HepG2 (cell line): ENCODE measurements at regions not wholly inside any gene's neighbourhood (a gene's known extent, or its start where the extent isn't known, plus 50 kb on each side); places are given as distances from the start of the nearest gene placed in this dataset.

Experiments used
- ATAC-seq: fragments of 200-7000 bp; cut with Tn5 transposase; 3 replicates; pipeline ENCODE4 v1.9.1; 2020; ENCODE audit warnings: mild to moderate bottlenecking, moderate library complexity
- BruUV-seq: library from RNA; stranded (reverse); fragments of 400-500 nt; replicated peaks from 2 replicates; lab custom pipeline; 2021; lab: Mats Ljungman, UMichigan
- CTCF ChIA-PET: fragments of 300-600 bp; formaldehyde crosslinking; extraction: SDS; loops from one replicate; lab custom pipeline; 2021; ENCODE audit warnings: low total read pairs, inconsistent platforms, low intra/inter-chr PET ratio; lab: Yijun Ruan, JAX
- POLR2A ChIA-PET: fragments of 350-600 bp; sonication (Branson Sonifier 250); formaldehyde crosslinking; loops from one replicate; lab custom pipeline; 2020; ENCODE audit warnings: antibody characterized with exemption, inconsistent platforms; lab: Yijun Ruan, JAX
- DNase-seq: peaks from one replicate; pipeline ENCODE4 v3.0.0-alpha.2; 2015; ENCODE audit warnings: low spot score
- FAIRE-seq: peaks from 3 replicates; lab custom pipeline; 2011; peaks lifted over from hg19 to GRCh38; lab: Jason Lieb, UNC
- H2AFZ ChIP-seq: one replicate; pipeline ENCODE4 v1.6.1; 2011; ENCODE audit warnings: low read length, inconsistent platforms
- H3K27ac ChIP-seq: fragments of 300-600 bp; 3 replicates; pipeline ENCODE4 v1.8.0; 2011; ENCODE audit warnings: mixed run types, mild to moderate bottlenecking, mixed read lengths, low read length, inconsistent platforms; ENCODE audit not compliant: insufficient read depth; ENCODE audit errors: extremely low read length
- H3K27me3 ChIP-seq, 2 experiments: fragments of 200-600 bp in 1 of 2; 2 replicates in 1 of 2; 3 replicates in 1 of 2; pipeline versions ENCODE4 v1.6.0 to v1.8.0; 2011; ENCODE audit warnings: low read length in 2 of 2, mild to moderate bottlenecking in 2 of 2, moderate library complexity in 2 of 2, inconsistent platforms in 1 of 2; ENCODE audit not compliant: insufficient read depth in 2 of 2, control insufficient read depth in 1 of 2
- H3K36me3 ChIP-seq, 2 experiments: fragments of 200-600 bp in 1 of 2; replicated peaks in 1 of 2; 2 replicates in 1 of 2; 3 replicates in 1 of 2; pipeline versions ENCODE4 v1.5.1 to v1.8.0; 2011; ENCODE audit warnings: low read length in 2 of 2, inconsistent platforms in 1 of 2; ENCODE audit not compliant: insufficient read depth in 2 of 2, control insufficient read depth in 1 of 2
- H3K4me1 ChIP-seq: 2 replicates; pipeline ENCODE4 v1.5.1; 2012; ENCODE audit warnings: low read length, inconsistent platforms; ENCODE audit not compliant: insufficient read depth
- H3K4me2 ChIP-seq: 2 replicates; pipeline ENCODE4 v1.6.0; 2011; ENCODE audit warnings: low read depth, low read length, inconsistent platforms
- H3K4me3 ChIP-seq, 3 experiments: fragments of 200-600 bp in 1 of 3; sonication (generic), shearing (Covaris generic) in 1 of 3; replicated peaks in 1 of 3; 2 replicates each; pipeline ENCODE4 v1.5.1; 2011 to 2016; ENCODE audit warnings: low read length in 3 of 3, inconsistent platforms in 2 of 3, low read depth in 2 of 3, mild to moderate bottlenecking in 2 of 3, control low read depth in 1 of 3, mixed read lengths in 1 of 3; ENCODE audit not compliant: insufficient read depth in 1 of 3
- H3K79me2 ChIP-seq: one replicate; pipeline ENCODE4 v1.6.1; 2011; ENCODE audit warnings: low read length, inconsistent platforms; ENCODE audit not compliant: insufficient read depth
- H3K9ac ChIP-seq: 2 replicates; pipeline ENCODE4 v1.6.0; 2011; ENCODE audit warnings: mild to moderate bottlenecking, low read depth, low read length, inconsistent platforms; ENCODE audit not compliant: insufficient read depth
- H3K9me3 ChIP-seq: 2 replicates; pipeline ENCODE4 v1.5.1; 2012; ENCODE audit warnings: mild to moderate bottlenecking, low read length
- H4K20me1 ChIP-seq: 2 replicates; pipeline ENCODE4 v1.6.0; 2011; ENCODE audit warnings: inconsistent platforms, mild to moderate bottlenecking, low read length, moderate library complexity; ENCODE audit not compliant: insufficient read depth
- BRD4 ChIP-seq: sonication (generic); formaldehyde crosslinking; IDR thresholded peaks from 2 replicates; pipeline ENCODE4 v1.4.0; 2020; ENCODE audit warnings: missing genetic modification reagents
- HES4 ChIP-seq: sonication (generic); formaldehyde crosslinking; IDR thresholded peaks from 2 replicates; pipeline ENCODE4 v1.9.0; 2021; ENCODE audit warnings: mild to moderate bottlenecking, missing genetic modification reagents, borderline replicate concordance
- HOXD1 ChIP-seq: sonication (generic); formaldehyde crosslinking; IDR thresholded peaks from 2 replicates; pipeline ENCODE4 v1.5.0; 2020; ENCODE audit warnings: missing genetic modification reagents
- JUND ChIP-seq: sonication (generic); formaldehyde crosslinking; IDR thresholded peaks from 2 replicates; pipeline ENCODE4 v1.8.0; 2022; ENCODE audit warnings: mild to moderate bottlenecking, missing genetic modification reagents
- KAT8 ChIP-seq: IDR thresholded peaks from 2 replicates; pipeline ENCODE4 v1.6.1; 2016; ENCODE audit warnings: missing genetic modification reagents, missing compliant biosample characterization
- NFATC3 ChIP-seq: sonication (generic); formaldehyde crosslinking; IDR thresholded peaks from 2 replicates; pipeline ENCODE4 v1.5.1; 2020; ENCODE audit warnings: mild to moderate bottlenecking, missing genetic modification reagents
- RFXANK ChIP-seq: IDR thresholded peaks from 2 replicates; pipeline ENCODE4 v1.6.1; 2016
- SIN3A ChIP-seq: IDR thresholded peaks from 2 replicates; pipeline ENCODE4 v1.6.1; 2011; ENCODE audit warnings: low read depth, mild to moderate bottlenecking, control low read depth, low read length, borderline replicate concordance
- U2AF2 ChIP-seq: fragments of 200-400 bp; formaldehyde crosslinking; IDR thresholded peaks from 2 replicates; pipeline ENCODE4 v1.6.1; 2017; ENCODE audit warnings: low read depth, mild to moderate bottlenecking, low read length
- ZC3H4 ChIP-seq: sonication (generic); formaldehyde crosslinking; IDR thresholded peaks from 2 replicates; pipeline ENCODE4 v1.4.0; 2020; ENCODE audit warnings: missing genetic modification reagents, borderline replicate concordance
- ZMAT3 ChIP-seq: sonication (generic); formaldehyde crosslinking; conservative IDR thresholded peaks from 2 replicates; pipeline ENCODE4 v1.7.0; 2021; ENCODE audit warnings: missing genetic modification reagents
- ZNF274 ChIP-seq: sonication (generic); formaldehyde crosslinking; IDR thresholded peaks from 2 replicates; pipeline ENCODE4 v1.5.1; 2020; ENCODE audit warnings: mild to moderate bottlenecking, missing genetic modification reagents
- ZNF556 ChIP-seq: sonication (generic); formaldehyde crosslinking; IDR thresholded peaks from 2 replicates; pipeline ENCODE4 v1.4.0; 2020; ENCODE audit warnings: mild to moderate bottlenecking, missing genetic modification reagents, borderline replicate concordance
- ZNF891 ChIP-seq: sonication (generic); formaldehyde crosslinking; IDR thresholded peaks from 2 replicates; pipeline ENCODE4 v1.5.0; 2020; ENCODE audit warnings: mild to moderate bottlenecking, missing genetic modification reagents
- WGBS: methylation state at CpG from one replicate; pipeline ENCODE4 v1.1.6; 2017; ENCODE audit warnings: low lambda C conversion rate; 5-methylcytosine and 5-hydroxymethylcytosine counted together
- in situ Hi-C: cut with HindIII; loops from 2 replicates; pipeline ENCODE4 v1.10.0; 2017; ENCODE audit warnings: low pct_unique_long_range_greater_than_20kb; ENCODE audit not compliant: extremely low pct_ligation_motif_present
- intact Hi-C: fragments of 100-400 bp; cut with micrococcal nuclease; formaldehyde crosslinking; loops from one replicate; pipeline ENCODE4 v1.10.0; 2022; ENCODE audit not compliant: unreplicated experiment
- TF ChIP-seq, protein P1 (sequence below): sonication (generic); formaldehyde crosslinking; IDR thresholded peaks from 2 replicates; pipeline ENCODE4 v1.4.0; 2020; ENCODE audit warnings: missing genetic modification reagents

GRCh38 chr14:82886670-82887069 is 1353.0 kb upstream of the SEL1L start:
- Histone ChIP-seq H3K27me3 (no peaks in the 10 kb centered on the region), H3K36me3 (no peaks in the 10 kb centered on the region), H3K9me3 (peaks cover 54% of the 10 kb centered on the region), H3K4me1 (no peaks in the 10 kb centered on the region), H3K4me2 (no peak overlapping the region), H3K9ac (no peak overlapping the region), H2AFZ (no peak overlapping the region), H3K27ac (no peak overlapping the region), H4K20me1 (no peaks in the 10 kb centered on the region), H3K4me3 (no peak overlapping the region), H3K79me2 (no peaks in the 10 kb centered on the region)
- no peak for ATAC-seq
- CTCF ChIA-PET = no interaction called here
- no peak for DNase-seq
- in situ Hi-C loops (no loop called here), intact Hi-C loops (loop anchor here (10.0 kb wide), 1 partner anchor 1238 kb away; no protein-coding TSS in a partner anchor)
- BruUV-seq = no TSS peak
- POLR2A ChIA-PET = no interaction called here
- TF ChIP-seq ZC3H4 (CRISPR knock-in tag) (no peak), SIN3A (no peak), HOXD1 (CRISPR knock-in tag) (no peak), ZNF556 (CRISPR knock-in tag) (no peak), U2AF2 (no peak), KAT8 (CRISPR knock-in tag) (no peak), ZMAT3 (CRISPR knock-in tag) (no peak), HES4 (CRISPR knock-in tag) (no peak), ZNF891 (CRISPR knock-in tag) (no peak), ZNF274 (CRISPR knock-in tag) (no peak), NFATC3 (CRISPR knock-in tag) (no peak), JUND (CRISPR knock-in tag) (no peak), BRD4 (no peak), RFXANK (CRISPR knock-in tag) (no peak)
- TF ChIP-seq, protein P1, sequence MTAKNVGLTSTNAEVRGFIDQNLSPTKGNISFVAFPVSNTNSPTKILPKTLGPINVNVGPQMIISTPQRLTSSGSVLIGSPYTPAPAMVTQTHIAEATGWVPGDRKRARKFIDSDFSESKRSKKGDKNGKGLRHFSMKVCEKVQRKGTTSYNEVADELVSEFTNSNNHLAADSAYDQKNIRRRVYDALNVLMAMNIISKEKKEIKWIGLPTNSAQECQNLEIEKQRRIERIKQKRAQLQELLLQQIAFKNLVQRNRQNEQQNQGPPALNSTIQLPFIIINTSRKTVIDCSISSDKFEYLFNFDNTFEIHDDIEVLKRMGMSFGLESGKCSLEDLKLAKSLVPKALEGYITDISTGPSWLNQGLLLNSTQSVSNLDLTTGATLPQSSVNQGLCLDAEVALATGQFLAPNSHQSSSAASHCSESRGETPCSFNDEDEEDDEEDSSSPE (CRISPR knock-in tag) = no peak
- WGBS = 0% methylated on average over 1 of the region's 1 CpG
- FAIRE-seq = no peak
